ENCODE measurements at regions not wholly inside any gene's neighbourhood (a gene's known extent, or its start where the extent isn't known, plus 50 kb on each side); places are given as distances from the start of the nearest gene placed in this dataset.

DNA sequence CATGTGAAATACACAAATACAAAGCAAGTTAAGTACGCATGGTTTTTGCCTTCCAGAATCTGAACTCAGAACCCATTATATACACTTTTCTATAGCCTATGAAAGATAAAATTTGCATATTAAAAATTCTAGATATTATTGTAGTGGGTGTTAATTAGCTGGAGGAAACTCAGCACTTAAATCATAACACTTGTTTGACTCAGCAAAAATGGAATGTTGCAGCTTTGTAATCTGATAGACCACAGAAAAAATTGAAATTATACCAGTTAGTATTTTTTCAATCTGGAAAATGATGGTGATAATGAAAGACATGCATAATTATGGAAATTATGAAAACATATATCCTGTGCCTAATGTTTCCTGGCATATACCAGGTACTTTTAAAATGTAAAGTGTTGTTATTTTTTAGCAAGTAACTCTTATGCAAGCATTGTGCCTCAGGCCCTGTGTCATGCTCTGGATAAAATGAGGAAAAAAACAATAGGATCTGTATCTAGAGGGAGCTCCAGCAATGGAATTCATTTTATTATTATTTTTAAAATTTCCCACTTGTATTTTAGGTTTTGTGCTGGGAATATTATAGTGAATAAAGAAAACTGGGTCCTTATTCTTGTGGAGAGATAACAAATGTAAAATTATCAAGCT, 490.4 kb upstream of the SEMA3A start:
- no peak for DNase-seq (ENCODE audit: low read depth, low spot score)

DNA sequence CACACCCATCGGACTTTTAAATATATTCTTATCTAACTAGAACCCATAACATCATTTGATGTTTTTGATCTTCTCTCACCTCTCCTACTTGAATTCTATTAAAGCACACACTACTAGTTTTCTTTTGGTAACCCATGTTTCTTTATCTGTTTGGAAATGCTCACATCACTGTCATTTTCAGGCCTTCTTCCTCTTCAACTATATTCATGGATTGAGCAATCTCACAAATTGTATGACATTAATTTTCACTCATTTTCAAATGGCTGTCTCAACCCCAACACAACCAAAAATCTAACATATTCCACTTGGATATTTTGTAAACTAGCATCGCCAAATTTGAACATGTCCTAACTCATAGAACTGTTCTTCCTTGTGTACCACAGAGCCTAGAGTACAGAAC, 488.0 kb upstream of the SEMA3A start:
- DNase-seq (ENCODE audit: low read depth, low spot score) = no peak

DNA sequence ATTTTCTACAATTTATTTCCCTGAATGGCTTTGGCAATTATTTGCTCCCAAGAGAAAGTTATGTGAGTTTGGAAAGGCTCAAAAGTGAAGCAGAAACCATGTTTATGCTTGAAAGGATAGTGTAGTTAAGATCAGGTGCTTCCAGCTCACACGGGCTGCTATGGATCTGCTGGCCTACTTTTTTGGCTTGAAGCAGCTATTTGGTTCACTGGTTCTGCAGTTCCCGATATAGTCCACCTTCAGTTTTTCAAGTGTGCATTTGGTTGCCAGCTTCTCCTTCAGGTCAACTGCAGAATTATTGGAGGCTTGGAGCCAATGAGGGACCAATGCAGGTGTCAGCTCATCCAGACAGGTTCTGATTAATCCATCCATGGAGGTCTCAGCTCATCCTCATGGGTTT, 484.3 kb upstream of the SEMA3A start:
- DNase-seq (ENCODE audit: low read depth, low spot score) = no peak

DNA sequence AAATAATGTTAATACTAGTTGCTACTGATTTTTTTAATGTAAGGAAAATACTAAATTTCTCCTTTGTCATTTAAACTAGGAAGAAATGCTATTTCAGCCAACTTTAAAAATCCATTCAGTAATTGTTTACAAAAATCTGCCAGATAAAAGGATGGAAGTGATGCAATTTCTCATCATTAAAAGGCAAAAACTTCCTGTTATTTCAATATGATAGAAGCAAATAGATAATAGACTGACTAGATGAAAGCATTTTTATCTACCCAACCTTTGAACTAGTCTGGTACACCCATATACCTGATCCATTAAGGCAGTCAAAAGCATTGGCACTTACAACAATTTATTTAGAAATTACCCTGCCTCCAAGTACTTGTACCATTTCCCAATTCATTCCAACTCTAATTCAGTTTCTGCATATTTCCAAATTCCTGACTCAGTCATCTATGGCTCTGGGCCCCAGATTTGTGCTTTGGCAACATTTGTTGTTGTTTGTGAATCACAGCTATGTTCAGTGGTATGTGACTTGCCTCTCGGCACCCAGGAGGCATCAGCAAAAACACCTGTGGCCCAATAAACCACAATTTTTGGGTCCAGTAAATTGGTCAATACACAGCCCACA, 482.6 kb upstream of the SEMA3A start:
- no peak for DNase-seq (ENCODE audit: low read depth, low spot score)

DNA sequence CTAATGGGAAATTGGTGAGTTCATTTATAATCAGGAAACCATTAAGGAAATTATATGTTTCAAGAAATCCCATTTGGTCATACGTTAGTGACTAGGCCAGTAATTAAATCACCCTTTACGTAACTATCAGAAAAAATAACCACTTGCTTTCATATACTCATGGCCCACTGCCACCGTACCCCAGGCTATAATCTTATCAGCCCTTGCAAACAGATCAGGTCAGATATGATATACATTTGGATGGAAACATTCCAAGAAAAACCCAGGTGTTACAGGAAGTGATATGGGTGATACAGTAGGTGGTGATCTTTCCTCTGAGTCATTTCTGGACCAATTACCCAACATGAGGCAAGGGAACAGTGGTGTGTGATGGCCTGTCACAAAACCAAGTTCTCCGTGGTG, 481.0 kb upstream of the SEMA3A start:
- DNase-seq (ENCODE audit: low read depth, low spot score) = no peak

DNA sequence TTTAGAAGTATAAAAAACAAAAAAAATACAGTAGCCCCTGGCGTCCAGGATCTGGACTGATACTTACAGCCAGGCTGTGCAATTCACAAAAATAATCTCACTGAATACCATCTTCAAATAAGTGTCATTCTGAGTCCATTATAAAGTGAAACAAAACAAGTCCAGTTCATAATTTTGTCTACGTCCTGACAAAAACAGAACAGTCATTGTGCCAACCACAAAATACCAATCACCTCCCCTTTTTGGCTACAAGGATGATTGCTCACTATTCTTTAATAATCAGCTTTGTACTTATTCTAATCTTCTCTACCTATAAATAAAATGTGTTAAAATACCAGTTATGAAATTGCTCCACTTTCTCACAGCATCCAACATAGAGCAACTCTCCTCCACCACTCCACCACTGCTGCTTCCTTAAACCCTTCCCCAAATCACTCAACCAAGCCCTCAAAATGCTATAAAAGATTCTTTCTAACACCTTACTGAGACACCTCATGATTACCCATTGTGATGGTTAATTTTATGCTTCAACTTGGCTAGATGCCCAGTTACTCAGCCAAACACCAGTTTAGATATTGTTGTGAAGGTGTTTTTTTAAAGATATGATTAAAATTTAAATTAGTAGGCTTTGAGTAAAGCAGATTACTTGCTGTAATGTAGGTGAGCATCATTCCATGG, 479.8 kb upstream of the SEMA3A start:
- no peak for DNase-seq (ENCODE audit: low read depth, low spot score)

DNA sequence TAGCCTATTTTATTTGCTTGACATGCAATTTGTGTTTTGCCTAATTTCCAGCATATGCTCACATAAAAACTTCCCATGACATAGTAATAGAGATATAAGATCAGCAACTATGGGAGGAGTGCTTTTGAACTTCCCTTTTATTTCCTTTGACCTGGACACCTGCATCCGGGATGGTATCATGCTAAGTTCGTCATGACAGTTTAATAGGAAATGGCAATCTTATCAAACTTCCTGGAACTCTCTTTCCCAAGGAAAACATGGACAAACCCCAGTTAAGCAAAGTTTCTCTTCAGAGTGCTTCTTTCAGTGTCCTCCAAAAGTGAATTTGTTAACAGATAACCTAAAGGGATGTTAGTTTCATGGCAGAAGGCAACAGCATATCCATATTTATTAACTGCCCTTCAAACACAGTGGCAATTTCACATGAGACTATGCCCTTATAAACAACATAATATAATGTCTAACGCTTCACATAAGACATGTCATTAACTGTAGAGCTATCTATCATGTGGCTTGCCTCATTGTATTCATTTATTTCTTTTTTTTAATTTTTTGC, 474.7 kb upstream of the SEMA3A start:
- no peak for DNase-seq (ENCODE audit: low read depth, low spot score)

DNA sequence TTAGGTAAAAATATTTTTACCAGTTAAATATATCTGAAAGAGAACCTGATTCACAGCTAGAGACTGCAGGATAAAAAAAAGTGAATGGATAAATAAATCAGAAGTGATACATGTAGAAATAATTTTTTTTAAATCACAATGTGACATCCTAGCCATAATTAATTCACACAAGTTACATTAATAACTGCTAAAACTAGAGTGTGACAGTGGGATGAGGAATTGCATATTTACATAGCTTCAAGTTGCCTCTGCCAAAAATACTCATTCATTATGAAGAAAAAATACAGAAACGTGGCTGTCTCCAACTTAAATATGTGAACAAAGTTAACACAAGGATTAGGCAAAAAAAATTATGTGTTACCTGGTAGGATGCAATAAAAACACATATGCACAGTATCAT, 473.5 kb upstream of the SEMA3A start:
- no peak for DNase-seq (ENCODE audit: low read depth, low spot score)

DNA sequence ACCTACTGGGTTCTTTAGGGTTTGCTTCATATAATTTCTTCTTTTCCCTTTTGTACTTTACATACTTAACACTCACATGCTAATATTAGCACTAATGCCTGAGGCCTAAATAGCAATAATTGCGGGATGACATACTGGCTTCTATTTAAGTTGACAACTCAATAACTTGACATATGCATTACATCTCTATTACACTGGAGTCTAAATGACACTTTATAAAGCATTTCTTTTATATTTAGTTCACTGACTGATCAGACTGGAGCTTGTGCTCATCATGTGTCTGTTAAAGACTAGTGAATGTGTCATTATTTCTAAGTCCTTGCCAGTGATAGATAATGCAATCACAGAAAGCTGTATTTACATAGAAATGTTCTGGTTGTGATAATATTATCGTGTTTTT, 472.1 kb upstream of the SEMA3A start:
- no peak for DNase-seq (ENCODE audit: low read depth, low spot score)

DNA sequence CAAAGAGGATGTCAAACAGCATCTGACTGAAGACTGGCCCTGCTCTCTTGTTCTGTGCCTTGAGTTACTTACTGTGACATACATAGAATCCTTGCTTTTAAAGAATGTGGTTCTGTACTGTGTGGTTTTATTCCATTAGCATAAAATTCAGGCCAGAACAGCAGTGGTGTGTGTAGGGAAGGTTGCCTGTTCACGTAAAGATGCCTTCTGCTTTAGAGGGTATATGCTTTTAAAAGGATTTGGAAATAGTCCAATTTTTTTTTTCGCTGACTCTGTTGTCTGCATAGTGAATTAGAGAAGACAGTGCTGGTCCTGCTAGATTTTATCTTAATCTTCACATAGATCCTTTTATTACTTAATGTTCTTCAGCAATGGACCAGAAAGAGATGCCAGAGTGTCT, 470.8 kb upstream of the SEMA3A start:
- DNase-seq (ENCODE audit: low read depth, low spot score) = no peak

DNA sequence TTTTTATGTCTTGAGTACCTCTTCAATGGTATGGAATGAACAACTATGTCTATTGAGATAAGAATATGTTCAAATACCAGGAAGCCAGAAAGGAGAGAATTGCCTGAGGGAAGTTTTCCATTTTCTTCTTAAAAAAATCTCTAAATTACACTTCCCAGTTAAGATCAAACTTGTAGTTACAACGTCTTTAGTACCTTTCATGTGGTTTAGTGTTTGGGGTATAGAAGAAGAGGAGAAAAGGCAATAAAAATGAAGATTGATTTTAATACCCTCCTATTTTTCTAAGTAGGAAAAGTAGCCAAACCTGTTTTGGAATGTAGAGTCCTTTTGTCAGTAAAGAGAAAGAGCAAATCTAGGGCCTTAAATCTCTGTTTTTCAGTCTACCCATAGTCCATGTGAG, 470.0 kb upstream of the SEMA3A start:
- DNase-seq (ENCODE audit: low read depth, low spot score) = no peak

DNA sequence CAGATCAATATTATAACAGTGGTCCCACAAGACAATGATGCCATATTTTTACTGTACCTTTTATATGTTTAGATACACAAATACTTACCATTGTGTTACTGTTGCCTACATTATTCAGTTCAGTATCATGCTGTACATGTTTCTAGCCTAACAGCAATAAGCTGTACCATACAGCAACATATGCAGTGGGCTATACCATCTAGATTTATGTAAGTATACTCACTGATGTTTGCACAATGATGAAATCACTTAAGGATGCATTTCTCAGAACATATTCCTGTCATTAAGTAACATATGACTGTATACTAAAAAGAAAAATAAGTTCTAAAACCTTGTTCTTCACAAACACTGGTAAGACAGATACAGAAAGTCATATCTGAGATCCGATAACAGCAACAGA, 468.6 kb upstream of the SEMA3A start:
- no peak for DNase-seq (ENCODE audit: low read depth, low spot score)

DNA sequence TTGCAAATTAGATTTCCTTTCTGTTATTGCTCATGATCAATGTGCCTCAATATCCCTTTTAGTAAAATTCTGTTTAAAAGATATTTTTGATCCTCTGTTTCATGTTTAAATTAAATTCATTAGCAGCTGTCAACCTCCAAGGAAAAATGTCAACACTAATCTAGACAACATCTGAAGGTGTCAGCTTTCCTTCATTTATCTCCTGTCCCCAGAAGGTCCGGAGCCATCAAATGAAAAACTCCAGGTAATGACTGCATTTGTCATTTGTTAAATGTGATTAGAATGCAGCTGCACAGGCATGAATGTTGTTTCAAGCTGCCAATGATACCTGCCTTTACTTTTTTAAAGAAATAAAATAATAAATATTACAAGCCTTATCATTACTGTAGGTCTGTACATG, 463.7 kb upstream of the SEMA3A start:
- no peak for DNase-seq (ENCODE audit: low read depth, low spot score)

DNA sequence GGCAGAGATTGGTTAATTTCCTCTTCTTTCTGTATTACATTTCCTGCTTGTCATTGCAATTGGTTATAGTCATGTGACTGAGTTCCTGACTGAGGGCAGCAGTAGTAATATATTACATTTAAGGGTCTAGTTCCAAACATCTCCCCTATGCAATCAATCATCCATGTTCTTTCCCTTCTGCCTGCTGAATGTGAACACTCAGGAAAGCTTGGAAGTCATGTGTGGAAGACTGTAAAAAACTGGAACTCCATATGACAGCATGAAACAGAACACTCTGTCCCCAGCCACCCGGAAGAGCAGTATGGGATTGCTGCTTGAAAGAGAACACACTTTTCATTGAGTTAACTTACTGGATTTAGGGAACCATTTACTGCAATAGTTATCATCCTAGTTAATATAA, 459.7 kb upstream of the SEMA3A start:
- no peak for DNase-seq (ENCODE audit: low read depth, low spot score)

DNA sequence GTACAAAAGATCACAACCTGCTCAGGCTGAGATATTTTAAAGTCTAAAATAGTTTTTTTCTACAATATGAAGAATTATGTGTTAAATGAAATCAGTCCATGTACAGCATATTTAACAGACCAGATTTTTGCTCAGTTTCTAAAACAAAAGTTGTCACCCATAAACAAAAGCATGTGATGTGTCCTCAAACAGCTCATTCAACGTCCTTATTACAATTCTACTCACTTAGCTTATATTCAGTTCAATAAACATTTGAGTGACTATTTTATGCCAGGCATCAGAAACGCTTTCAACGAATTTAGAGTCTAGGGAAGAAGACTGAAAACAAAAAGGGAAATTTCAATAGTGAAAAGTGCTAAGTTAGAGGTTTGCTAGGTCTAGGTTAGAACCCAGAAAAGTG, 457.3 kb upstream of the SEMA3A start:
- no peak for DNase-seq (ENCODE audit: low read depth, low spot score)

DNA sequence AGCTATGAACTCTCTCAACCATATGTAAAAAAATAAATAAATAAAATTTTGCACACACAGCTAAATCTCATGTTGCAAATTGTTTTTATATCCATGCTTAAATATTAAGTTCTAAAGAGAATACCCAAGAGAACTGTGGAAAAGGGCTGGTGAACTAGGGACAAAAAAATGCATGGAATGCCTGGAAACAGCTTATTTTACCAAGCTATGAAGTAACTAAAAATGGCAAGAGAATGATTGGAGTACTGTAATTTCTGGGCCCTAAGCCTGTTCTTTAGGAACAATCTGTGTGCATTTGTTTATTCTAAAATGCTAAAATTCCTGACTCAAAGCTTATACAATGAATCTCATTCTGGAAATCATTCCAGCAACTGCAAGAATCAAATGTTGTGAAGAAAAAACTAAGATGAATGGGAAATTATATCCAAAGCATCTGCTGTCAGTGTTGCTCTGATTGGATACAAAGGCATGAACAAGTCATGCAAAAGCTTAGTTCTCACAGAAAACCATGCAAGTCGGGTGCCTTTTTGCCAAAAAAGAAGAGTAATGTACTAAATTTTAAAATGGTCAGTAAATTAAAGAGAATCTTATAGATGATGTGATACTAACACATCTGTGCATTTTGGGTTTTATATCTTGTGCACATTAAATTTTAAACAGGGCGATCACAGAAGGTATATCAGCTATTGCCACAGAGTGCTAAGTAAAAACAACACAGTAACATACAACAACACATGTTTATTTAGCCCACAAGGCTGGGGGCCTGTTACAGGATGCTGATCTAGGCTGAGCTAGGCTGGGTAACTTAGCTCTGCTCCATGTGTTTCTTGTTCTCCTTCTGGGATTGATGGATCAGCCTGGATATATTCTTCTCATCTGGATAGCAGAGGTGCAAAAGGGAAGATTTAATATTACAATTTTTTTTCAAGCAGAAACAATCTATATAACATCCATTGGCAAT, 453.5 kb upstream of the SEMA3A start:
- peak; percentile 63 for DNase-seq (ENCODE audit: low read depth, low spot score)

DNA sequence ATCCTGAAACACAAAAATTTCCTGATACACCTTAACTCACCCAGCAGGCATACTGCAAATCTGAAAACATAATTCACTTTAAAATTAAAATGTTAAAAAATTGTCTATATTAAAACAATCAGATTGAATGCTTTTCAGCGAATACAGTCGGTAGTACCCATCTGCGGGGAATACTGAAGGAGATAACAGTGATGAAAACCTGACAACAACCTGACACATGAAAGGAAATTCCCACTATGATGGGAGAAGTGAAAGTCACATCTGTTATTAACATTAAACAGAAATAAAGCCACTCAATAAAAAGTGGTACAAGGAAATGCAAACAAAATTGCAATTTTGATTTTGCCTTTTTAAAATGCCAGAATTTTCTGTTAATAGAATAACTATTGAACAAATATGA, 448.0 kb upstream of the SEMA3A start:
- no peak for DNase-seq (ENCODE audit: low read depth, low spot score)

DNA sequence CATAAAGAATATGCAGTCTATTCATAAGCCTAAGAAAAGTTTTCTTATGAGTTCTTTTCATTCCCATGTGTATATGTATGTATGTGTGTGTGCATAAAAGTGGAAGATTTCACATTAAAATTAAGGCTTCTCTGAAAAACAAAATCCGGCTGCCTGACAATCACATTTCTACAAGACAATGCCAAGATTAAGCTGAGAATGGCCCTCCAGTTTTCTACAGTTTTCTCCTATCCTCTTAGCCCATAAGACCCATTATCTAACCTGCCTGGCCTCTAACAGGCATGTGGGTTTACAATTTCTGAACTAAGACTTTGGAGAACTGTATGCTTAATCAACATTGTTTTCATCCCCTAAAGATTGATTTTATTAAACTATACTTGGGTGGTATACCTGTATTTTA, 446.0 kb upstream of the SEMA3A start:
- no peak for DNase-seq (ENCODE audit: low read depth, low spot score)

DNA sequence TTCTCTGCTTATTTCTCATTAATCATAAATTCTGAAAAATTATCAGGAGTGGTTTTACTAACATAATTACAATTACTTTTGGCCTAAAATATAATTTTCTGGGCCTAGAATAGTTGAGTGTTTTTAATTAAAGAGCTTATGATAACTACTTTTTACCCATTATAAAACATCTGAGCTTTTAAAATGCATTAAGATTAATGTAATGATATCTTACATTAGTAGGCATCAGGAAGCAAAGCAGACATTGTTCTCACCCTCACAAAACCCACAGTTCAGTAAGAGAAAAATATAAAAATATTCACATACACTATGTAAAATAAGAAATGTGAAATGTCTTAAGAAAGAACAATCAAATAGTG, 443.7 kb upstream of the SEMA3A start:
- no peak for DNase-seq (ENCODE audit: low read depth, low spot score)

DNA sequence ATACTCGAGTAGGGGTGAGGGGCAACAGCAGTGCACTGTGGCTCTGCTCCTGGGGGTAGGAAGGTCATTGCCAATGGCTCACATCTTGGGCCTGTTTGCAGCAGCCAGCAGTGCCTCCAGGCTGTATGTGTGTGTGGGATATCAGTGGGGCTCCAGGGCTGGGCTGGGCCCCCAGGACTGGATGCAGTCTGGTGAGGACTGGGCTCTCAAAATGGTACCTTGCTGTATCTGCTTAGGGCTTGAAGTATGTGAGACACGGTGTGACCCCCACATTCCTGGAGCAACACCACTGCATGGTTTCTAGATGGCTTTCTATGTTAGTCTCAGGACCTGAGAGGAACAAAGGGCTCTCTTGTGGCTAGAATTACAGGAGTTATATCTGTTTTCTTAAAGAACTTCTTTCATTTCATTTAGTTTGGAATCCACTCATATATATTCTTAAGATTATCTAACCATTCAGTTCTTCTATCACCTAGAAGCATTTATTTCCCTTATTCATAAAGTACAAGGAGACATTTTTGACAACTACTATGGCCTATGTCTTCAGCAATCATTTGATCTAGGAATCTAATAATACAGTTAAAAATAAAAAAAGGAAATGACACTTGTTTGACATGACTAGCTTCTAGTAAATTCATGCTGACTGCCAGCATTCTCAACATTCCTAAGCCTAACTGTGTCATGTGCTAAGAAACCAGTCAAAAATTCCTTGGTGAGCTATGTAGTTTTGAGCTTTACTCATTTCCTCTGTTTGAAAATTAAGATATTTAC, 443.2 kb upstream of the SEMA3A start:
- DNase-seq (ENCODE audit: low read depth, low spot score) = no peak

DNA sequence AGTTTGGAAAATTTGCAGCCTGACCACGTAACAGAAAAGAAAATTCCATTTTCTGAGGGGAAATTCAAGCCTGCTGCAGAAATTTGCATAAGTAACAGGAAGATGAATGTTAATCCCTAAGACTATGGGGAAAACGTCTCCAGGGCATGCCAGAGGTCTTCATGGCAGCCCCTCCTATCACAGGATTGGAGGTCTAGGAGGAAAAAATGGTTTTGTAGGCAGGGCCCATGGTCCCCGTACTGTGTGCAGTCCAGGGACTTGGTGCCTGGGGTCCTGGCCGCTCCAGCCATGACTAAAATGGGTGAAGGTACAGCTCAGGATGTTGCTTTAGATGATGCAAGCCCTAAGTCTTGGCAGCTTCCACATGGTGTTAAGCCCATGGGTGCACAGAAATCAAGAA, 437.3 kb upstream of the SEMA3A start:
- no peak for DNase-seq (ENCODE audit: low read depth, low spot score)

Measured in brain pericyte (primary cell).